ENCODE measurements at regions not wholly inside any gene's neighbourhood (a gene's known extent, or its start where the extent isn't known, plus 50 kb on each side); places are given as distances from the start of the nearest gene placed in this dataset.

GRCh38 chr6:106796781-106797180 is 167.4 kb downstream of the QRSL1 start:
- Histone ChIP-seq H2AFZ (ENCODE audit: insufficient read depth, low read length, poor library complexity) (no peak overlapping the region), H2BK5ac (ENCODE audit: low read depth, low read length, poor library complexity) (peak overlapping the region; percentile 8), H2BK12ac (ENCODE audit: low read length) (peak overlapping the region; percentile 96), H3K4me2 (ENCODE audit: low read length) (no peak overlapping the region), H3K9ac (ENCODE audit: low read length) (no peak overlapping the region), H3K27me3 (ENCODE audit: insufficient read depth, low read length) (no peaks in the 10 kb centered on the region), H3K36me3 (ENCODE audit: control insufficient read depth in 1 of 2, insufficient read depth in 2 of 2, low read length in 2 of 2) (no peaks in the 10 kb centered on the region), H3K27ac (ENCODE audit: low read depth, low read length) (peak overlapping the region; percentile 81), H3K4me3 (ENCODE audit: low read depth, low read length) (no peak overlapping the region), H3K4me1 (ENCODE audit: control insufficient read depth in 1 of 2, insufficient read depth in 2 of 2, low read length in 2 of 2) (peaks cover 10 to 19% of the 10 kb centered on the region in 2 experiments), H3K18ac (ENCODE audit: low read length) (no peak overlapping the region), H3K23ac (ENCODE audit: low read length) (no peak overlapping the region), H3K79me1 (ENCODE audit: low read length) (peaks cover 21% of the 10 kb centered on the region), H4K12ac (ENCODE audit: low read depth, low read length) (no peak overlapping the region), H3K79me2 (ENCODE audit: control insufficient read depth, insufficient read depth, low read length, poor library complexity) (peaks cover 2% of the 10 kb centered on the region), H2AK5ac (ENCODE audit: low read length) (no peak overlapping the region), H2BK120ac (ENCODE audit: insufficient read depth, low read length, poor library complexity) (peak overlapping the region; percentile 83), H3K9me3 (ENCODE audit: insufficient read depth, low read depth, low read length) (no peaks in the 10 kb centered on the region), H3K14ac (ENCODE audit: low read length) (peak overlapping the region; percentile 2), H4K8ac (ENCODE audit: low read depth, low read length) (no peak overlapping the region), H4K91ac (ENCODE audit: low read depth, low read length) (peak overlapping the region; percentile 87), H3K4ac (ENCODE audit: low read depth, low read length) (no peak overlapping the region)
- no CpG with 5 or more reads among the region's 1 CpG for WGBS (ENCODE audit: extremely low coverage, insufficient coverage, insufficient read length)
- no peak for DNase-seq

- no peak overlapping the region for H3K18ac ChIP-seq (ENCODE audit: low read length)
- no CpG with 5 or more reads among the region's 2 CpGs for WGBS (ENCODE audit: extremely low coverage, insufficient coverage, insufficient read length)
- H4K8ac ChIP-seq (ENCODE audit: low read depth, low read length), result no peak overlapping the region
- H2BK5ac ChIP-seq (ENCODE audit: low read depth, low read length, poor library complexity), result no peak overlapping the region
- H3K4me2 ChIP-seq (ENCODE audit: low read length), result no peak overlapping the region
- H4K12ac ChIP-seq (ENCODE audit: low read depth, low read length), result no peak overlapping the region
- no peak overlapping the region for H2AFZ ChIP-seq (ENCODE audit: insufficient read depth, low read length, poor library complexity)
- H2BK120ac ChIP-seq (ENCODE audit: insufficient read depth, low read length, poor library complexity), result no peak overlapping the region
- no peak overlapping the region for H3K23ac ChIP-seq (ENCODE audit: low read length)
- H3K9me3 ChIP-seq (ENCODE audit: insufficient read depth, low read depth, low read length), result no peaks in the 10 kb centered on the region
- no peak overlapping the region for H3K4ac ChIP-seq (ENCODE audit: low read depth, low read length)
- no peak overlapping the region for H2BK12ac ChIP-seq (ENCODE audit: low read length)
- no peaks in the 10 kb centered on the region for H3K79me2 ChIP-seq (ENCODE audit: control insufficient read depth, insufficient read depth, low read length, poor library complexity)
- H3K4me3 ChIP-seq (ENCODE audit: low read depth, low read length), result no peak overlapping the region
- H3K27me3 ChIP-seq (ENCODE audit: insufficient read depth, low read length), result no peaks in the 10 kb centered on the region
- H3K79me1 ChIP-seq (ENCODE audit: low read length), result peaks cover 12% of the 10 kb centered on the region
- no peak for DNase-seq
- H3K4me1 ChIP-seq (ENCODE audit: control insufficient read depth in 1 of 2, insufficient read depth in 2 of 2, low read length in 2 of 2), result peaks cover 0 to 8% of the 10 kb centered on the region in 2 experiments
- H3K27ac ChIP-seq (ENCODE audit: low read depth, low read length), result no peak overlapping the region
- no peaks in the 10 kb centered on the region for H3K36me3 ChIP-seq (ENCODE audit: control insufficient read depth in 1 of 2, insufficient read depth in 2 of 2, low read length in 2 of 2)
- H4K91ac ChIP-seq (ENCODE audit: low read depth, low read length), result no peak overlapping the region
- no peak overlapping the region for H3K14ac ChIP-seq (ENCODE audit: low read length)
- H3K9ac ChIP-seq (ENCODE audit: low read length), result no peak overlapping the region
- no peak overlapping the region for H2AK5ac ChIP-seq (ENCODE audit: low read length)
Observed at GRCh38 chr6:106794129-106794528, 164.8 kb downstream of the QRSL1 start.

- Histone ChIP-seq H2BK12ac (ENCODE audit: low read length) (no peak overlapping the region), H3K27me3 (ENCODE audit: insufficient read depth, low read length) (no peaks in the 10 kb centered on the region), H4K91ac (ENCODE audit: low read depth, low read length) (no peak overlapping the region), H3K27ac (ENCODE audit: low read depth, low read length) (no peak overlapping the region), H3K79me1 (ENCODE audit: low read length) (peaks cover 7% of the 10 kb centered on the region), H3K4me3 (ENCODE audit: low read depth, low read length) (no peak overlapping the region), H3K23ac (ENCODE audit: low read length) (no peak overlapping the region), H3K18ac (ENCODE audit: low read length) (no peak overlapping the region), H2BK120ac (ENCODE audit: insufficient read depth, low read length, poor library complexity) (no peak overlapping the region), H3K4me1 (ENCODE audit: control insufficient read depth in 1 of 2, insufficient read depth in 2 of 2, low read length in 2 of 2) (peaks cover 0 to 8% of the 10 kb centered on the region in 2 experiments), H3K79me2 (ENCODE audit: control insufficient read depth, insufficient read depth, low read length, poor library complexity) (no peaks in the 10 kb centered on the region), H3K9me3 (ENCODE audit: insufficient read depth, low read depth, low read length) (no peaks in the 10 kb centered on the region), H3K4ac (ENCODE audit: low read depth, low read length) (no peak overlapping the region), H2AK5ac (ENCODE audit: low read length) (no peak overlapping the region), H3K36me3 (ENCODE audit: control insufficient read depth in 1 of 2, insufficient read depth in 2 of 2, low read length in 2 of 2) (no peaks in the 10 kb centered on the region), H2BK5ac (ENCODE audit: low read depth, low read length, poor library complexity) (no peak overlapping the region), H3K14ac (ENCODE audit: low read length) (no peak overlapping the region), H3K4me2 (ENCODE audit: low read length) (no peak overlapping the region), H3K9ac (ENCODE audit: low read length) (no peak overlapping the region), H4K12ac (ENCODE audit: low read depth, low read length) (no peak overlapping the region), H4K8ac (ENCODE audit: low read depth, low read length) (no peak overlapping the region), H2AFZ (ENCODE audit: insufficient read depth, low read length, poor library complexity) (no peak overlapping the region)
- no CpG with 5 or more reads among the region's 7 CpGs for WGBS (ENCODE audit: extremely low coverage, insufficient coverage, insufficient read length)
- no peak for DNase-seq
Observed at GRCh38 chr6:106792536-106793236, 163.3 kb downstream of the QRSL1 start.

DNA sequence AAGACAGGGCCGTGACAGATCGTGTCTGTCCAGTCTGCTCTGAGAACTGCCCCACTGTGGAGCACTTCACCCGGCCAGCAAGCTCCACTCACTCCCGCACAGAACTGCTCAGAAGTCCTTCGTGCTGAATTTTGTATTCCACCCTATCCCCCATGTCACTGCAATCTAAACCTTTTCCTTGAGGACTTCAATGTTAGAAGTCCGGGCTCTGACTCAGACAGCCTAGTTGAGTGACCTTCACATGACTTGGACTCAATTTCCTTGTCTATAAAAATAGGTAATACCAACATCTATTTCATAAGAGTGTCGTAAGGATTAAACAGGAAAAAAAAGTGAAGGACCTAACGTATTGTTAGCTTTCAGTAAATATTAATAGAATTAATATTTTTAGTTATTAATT is 161.6 kb downstream of the QRSL1 start:
- H2AFZ ChIP-seq (ENCODE audit: insufficient read depth, low read length, poor library complexity), result no peak overlapping the region
- H3K36me3 ChIP-seq (ENCODE audit: control insufficient read depth in 1 of 2, insufficient read depth in 2 of 2, low read length in 2 of 2), result no peaks in the 10 kb centered on the region

More for the DNA sequence above, 161.6 kb downstream of the QRSL1 start:
- Histone ChIP-seq H3K4me3 (ENCODE audit: low read depth, low read length) (no peak overlapping the region), H3K9ac (ENCODE audit: low read length) (no peak overlapping the region), H3K4me2 (ENCODE audit: low read length) (no peak overlapping the region), H2BK120ac (ENCODE audit: insufficient read depth, low read length, poor library complexity) (no peak overlapping the region), H3K27me3 (ENCODE audit: insufficient read depth, low read length) (no peaks in the 10 kb centered on the region), H3K18ac (ENCODE audit: low read length) (no peak overlapping the region), H3K9me3 (ENCODE audit: insufficient read depth, low read depth, low read length) (no peaks in the 10 kb centered on the region), H2BK5ac (ENCODE audit: low read depth, low read length, poor library complexity) (no peak overlapping the region), H3K79me1 (ENCODE audit: low read length) (no peaks in the 10 kb centered on the region), H2AK5ac (ENCODE audit: low read length) (no peak overlapping the region), H3K79me2 (ENCODE audit: control insufficient read depth, insufficient read depth, low read length, poor library complexity) (no peaks in the 10 kb centered on the region), H4K12ac (ENCODE audit: low read depth, low read length) (no peak overlapping the region), H3K4ac (ENCODE audit: low read depth, low read length) (no peak overlapping the region), H3K4me1 (ENCODE audit: control insufficient read depth in 1 of 2, insufficient read depth in 2 of 2, low read length in 2 of 2) (peaks cover 0 to 6% of the 10 kb centered on the region in 2 experiments), H3K27ac (ENCODE audit: low read depth, low read length) (no peak overlapping the region), H3K14ac (ENCODE audit: low read length) (no peak overlapping the region), H4K91ac (ENCODE audit: low read depth, low read length) (no peak overlapping the region), H3K23ac (ENCODE audit: low read length) (no peak overlapping the region), H2BK12ac (ENCODE audit: low read length) (no peak overlapping the region), H4K8ac (ENCODE audit: low read depth, low read length) (no peak overlapping the region)
- no CpG with 5 or more reads among the region's 8 CpGs for WGBS (ENCODE audit: extremely low coverage, insufficient coverage, insufficient read length)
- DNase-seq, result no peak
